Lung (tissue), 11 donors: ENCODE measurements at regions not wholly inside any gene's neighbourhood (a gene's known extent, or its start where the extent isn't known, plus 50 kb on each side); places are given as distances from the start of the nearest gene placed in this dataset.

ENCODE experiments used
- ATAC-seq: fragments of 200-7000 bp; cut with Tn5 transposase; one replicate; pipeline ENCODE4 v1.9.1; 2020; ENCODE audit warnings: moderate number of reproducible peaks; ENCODE audit not compliant: insufficient read depth, low FRiP score
- DNase-seq, 3 donors: peaks; one replicate each; pipeline ENCODE4 v3.0.0-alpha.2; 2013 to 2017
- H3K27ac ChIP-seq, 2 donors: one replicate each; pipeline ENCODE4 v1.5.1; 2013; ENCODE audit warnings: mild to moderate bottlenecking in 2 of 2, moderate library complexity in 2 of 2, control low read depth in 1 of 2, inconsistent platforms in 1 of 2, low read depth in 1 of 2, low read length in 1 of 2
- H3K27me3 ChIP-seq, 3 donors: one replicate each; pipeline ENCODE4 v1.5.1; 2013; ENCODE audit warnings: low read length in 2 of 3; ENCODE audit not compliant: control insufficient read depth in 3 of 3, insufficient read depth in 3 of 3
- H3K36me3 ChIP-seq, 4 donors: one replicate each; pipeline ENCODE4 v1.5.1; 2013; ENCODE audit warnings: low read length in 4 of 4, mild to moderate bottlenecking in 1 of 4, moderate library complexity in 1 of 4; ENCODE audit not compliant: control insufficient read depth in 4 of 4, insufficient read depth in 4 of 4
- H3K4me1 ChIP-seq, 5 donors: one replicate each; pipeline ENCODE4 v1.5.1; 2013; ENCODE audit warnings: low read length in 5 of 5, mild to moderate bottlenecking in 2 of 5, moderate library complexity in 1 of 5; ENCODE audit not compliant: control insufficient read depth in 5 of 5, insufficient read depth in 5 of 5
- H3K4me3 ChIP-seq: one replicate; pipeline ENCODE4 v1.5.1; 2013; ENCODE audit warnings: mild to moderate bottlenecking, control low read depth, moderate library complexity
- H3K9ac ChIP-seq, 2 donors: one replicate each; pipeline ENCODE4 v1.5.1; 2013; ENCODE audit warnings: low read length in 2 of 2, control low read depth in 1 of 2; ENCODE audit not compliant: insufficient read depth in 1 of 2
- H3K9me3 ChIP-seq, 4 donors: one replicate each; pipeline ENCODE4 v1.5.1; 2013; ENCODE audit warnings: low read length in 3 of 4, mild to moderate bottlenecking in 1 of 4, moderate library complexity in 1 of 4; ENCODE audit not compliant: control insufficient read depth in 4 of 4, insufficient read depth in 3 of 4
- WGBS, 2 donors: extraction: QIAGEN DNeasy Blood & Tissue Kit; methylation state at CpG; one replicate each; pipeline ENCODE4 v1.1.7; 2013; 5-methylcytosine and 5-hydroxymethylcytosine counted together
- TF ChIP-seq, protein P1 (sequence below): IDR thresholded peaks from 2 replicates; pipeline ENCODE4 v1.5.1; 2012; ENCODE audit warnings: mild to moderate bottlenecking; ENCODE audit errors: control extremely low read depth, extremely low read depth
- donor health status: control.
- donor health status: control.
- donor health status: Bipolar disorder and iron deficiency.
- donor health status: healthy.
- donor health status: DM: yes; HTN: yes; CAD: no.

DNA sequence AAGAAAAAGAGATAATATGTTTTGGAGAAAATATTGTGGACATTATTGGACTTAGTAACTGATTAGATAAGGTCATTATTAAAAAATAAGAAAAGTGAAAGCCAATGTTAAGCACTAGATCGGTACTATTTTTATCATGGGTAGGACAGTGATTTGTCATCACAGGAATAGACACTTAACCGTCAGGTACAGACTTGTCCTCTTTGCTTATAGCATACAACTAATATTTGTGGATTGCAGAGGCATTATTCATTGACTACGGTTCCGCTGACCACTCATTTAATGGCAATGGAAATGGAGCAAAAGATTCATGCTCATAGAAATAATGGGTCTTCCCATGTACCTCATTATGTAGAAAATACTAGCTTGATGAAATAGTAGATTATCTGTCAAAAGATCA is 596.3 kb upstream of the CA10 start:
- Histone ChIP-seq H3K27me3 (no peaks in the 10 kb centered on the region), H3K27ac (no peak overlapping the region), H3K9ac (no peak overlapping the region), H3K4me3 (no peak overlapping the region), H3K36me3 (no peaks in the 10 kb centered on the region), H3K4me1 (no peaks in the 10 kb centered on the region), H3K9me3 (peaks cover 0 to 3% (median 0%) of the 10 kb centered on the region in 4 donors)
- no peak for DNase-seq
- TF ChIP-seq, protein P1, sequence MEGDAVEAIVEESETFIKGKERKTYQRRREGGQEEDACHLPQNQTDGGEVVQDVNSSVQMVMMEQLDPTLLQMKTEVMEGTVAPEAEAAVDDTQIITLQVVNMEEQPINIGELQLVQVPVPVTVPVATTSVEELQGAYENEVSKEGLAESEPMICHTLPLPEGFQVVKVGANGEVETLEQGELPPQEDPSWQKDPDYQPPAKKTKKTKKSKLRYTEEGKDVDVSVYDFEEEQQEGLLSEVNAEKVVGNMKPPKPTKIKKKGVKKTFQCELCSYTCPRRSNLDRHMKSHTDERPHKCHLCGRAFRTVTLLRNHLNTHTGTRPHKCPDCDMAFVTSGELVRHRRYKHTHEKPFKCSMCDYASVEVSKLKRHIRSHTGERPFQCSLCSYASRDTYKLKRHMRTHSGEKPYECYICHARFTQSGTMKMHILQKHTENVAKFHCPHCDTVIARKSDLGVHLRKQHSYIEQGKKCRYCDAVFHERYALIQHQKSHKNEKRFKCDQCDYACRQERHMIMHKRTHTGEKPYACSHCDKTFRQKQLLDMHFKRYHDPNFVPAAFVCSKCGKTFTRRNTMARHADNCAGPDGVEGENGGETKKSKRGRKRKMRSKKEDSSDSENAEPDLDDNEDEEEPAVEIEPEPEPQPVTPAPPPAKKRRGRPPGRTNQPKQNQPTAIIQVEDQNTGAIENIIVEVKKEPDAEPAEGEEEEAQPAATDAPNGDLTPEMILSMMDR = no peak
- WGBS, 2 donors = 88 to 94% methylated on average over 4 of the region's 4 CpGs
- no peak for ATAC-seq

DNA sequence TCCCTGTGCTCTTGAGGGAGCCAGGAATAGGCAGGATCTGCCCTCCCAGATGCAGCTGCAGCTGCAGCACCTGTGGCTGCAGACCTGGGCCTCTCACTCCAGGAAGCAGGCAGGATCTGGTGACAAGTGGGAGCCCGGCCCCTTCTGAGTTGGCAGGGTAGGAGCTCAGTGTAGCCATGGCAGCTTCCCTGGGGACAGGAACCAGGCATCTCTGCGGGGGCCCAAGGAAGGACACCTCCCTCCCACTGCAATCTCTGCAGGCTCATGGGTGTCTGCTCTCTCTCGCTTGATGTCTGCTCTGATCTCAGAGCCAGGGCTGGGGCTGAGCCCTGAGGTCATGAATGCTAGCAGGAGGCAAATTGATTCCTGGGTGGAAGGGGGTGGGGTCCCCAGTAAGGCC is 592.5 kb upstream of the CA10 start:
- Histone ChIP-seq H3K4me1 (no peaks in the 10 kb centered on the region), H3K27me3 (no peaks in the 10 kb centered on the region), H3K27ac (no peak overlapping the region), H3K9me3 (peaks cover 0 to 3% (median 0%) of the 10 kb centered on the region in 4 donors), H3K9ac (no peak overlapping the region), H3K4me3 (no peak overlapping the region), H3K36me3 (no peaks in the 10 kb centered on the region)
- TF ChIP-seq, protein P1 = no peak
- DNase-seq (no peak), ATAC-seq (no peak)
- 67 to 85% methylated on average over 3 of the region's 3 CpGs for WGBS, 2 donors

DNA sequence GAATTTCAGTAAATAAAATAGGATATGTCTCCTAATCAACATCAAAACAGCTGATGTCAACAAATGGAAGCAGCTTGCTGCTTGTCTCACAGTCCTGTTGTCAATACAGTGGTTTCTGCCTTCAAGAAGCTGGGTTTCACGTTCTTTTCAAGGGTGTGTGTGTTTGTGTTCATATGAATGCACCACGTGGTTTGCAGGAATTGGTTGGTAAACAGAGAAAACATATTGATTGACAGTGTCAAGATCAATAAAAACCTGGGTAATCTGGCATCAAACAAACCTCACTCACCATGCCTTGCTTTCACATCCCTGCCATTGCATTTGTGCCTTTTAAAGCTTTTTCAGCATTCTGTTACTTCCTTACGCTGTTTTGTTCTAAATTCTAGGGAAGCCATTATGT is 585.7 kb upstream of the CA10 start:
- ATAC-seq (no peak), DNase-seq (no peak)
- TF ChIP-seq, protein P1 = no peak
- no peak overlapping the region for H3K9ac ChIP-seq
- H3K9me3 ChIP-seq = no peaks in the 10 kb centered on the region
- no peak overlapping the region for H3K4me3 ChIP-seq
- 50 to 60% methylated on average over 3 of the region's 3 CpGs for WGBS, 2 donors
- H3K27ac ChIP-seq = no peak overlapping the region
- H3K4me1 ChIP-seq = no peaks in the 10 kb centered on the region
- no peaks in the 10 kb centered on the region for H3K36me3 ChIP-seq
- H3K27me3 ChIP-seq = no peaks in the 10 kb centered on the region

DNA sequence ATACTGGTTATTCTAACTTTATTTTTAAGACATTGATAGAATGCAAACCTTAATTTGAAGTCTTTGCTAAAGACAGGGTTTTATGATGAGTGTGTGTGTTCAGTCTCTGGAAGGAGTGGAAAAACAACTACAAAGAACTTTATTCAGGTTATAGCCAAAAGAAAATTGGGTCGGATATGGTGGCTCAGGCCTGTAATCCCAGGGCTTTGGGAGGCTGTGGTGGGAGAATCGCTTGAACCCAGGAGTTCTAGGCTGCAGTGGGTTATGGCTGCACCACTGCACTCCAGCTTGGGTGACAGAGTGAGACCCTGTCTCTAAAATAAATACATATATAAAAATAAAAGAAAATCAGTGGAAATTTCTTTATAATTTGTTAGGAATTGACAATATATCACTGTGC is 581.5 kb upstream of the CA10 start:
- TF ChIP-seq, protein P1 = no peak
- DNase-seq (no peak), ATAC-seq (no peak)
- Histone ChIP-seq H3K36me3 (no peaks in the 10 kb centered on the region), H3K27me3 (no peaks in the 10 kb centered on the region), H3K4me3 (no peak overlapping the region), H3K9ac (no peak overlapping the region), H3K9me3 (no peaks in the 10 kb centered on the region), H3K27ac (no peak overlapping the region), H3K4me1 (peaks cover 0 to 4% (median 0%) of the 10 kb centered on the region in 5 donors)
- 90 to 92% methylated on average over 2 of the region's 2 CpGs for WGBS, 2 donors
